ENCODE measurements at regions not wholly inside any gene's neighbourhood (a gene's known extent, or its start where the extent isn't known, plus 50 kb on each side); places are given as distances from the start of the nearest gene placed in this dataset.

DNA sequence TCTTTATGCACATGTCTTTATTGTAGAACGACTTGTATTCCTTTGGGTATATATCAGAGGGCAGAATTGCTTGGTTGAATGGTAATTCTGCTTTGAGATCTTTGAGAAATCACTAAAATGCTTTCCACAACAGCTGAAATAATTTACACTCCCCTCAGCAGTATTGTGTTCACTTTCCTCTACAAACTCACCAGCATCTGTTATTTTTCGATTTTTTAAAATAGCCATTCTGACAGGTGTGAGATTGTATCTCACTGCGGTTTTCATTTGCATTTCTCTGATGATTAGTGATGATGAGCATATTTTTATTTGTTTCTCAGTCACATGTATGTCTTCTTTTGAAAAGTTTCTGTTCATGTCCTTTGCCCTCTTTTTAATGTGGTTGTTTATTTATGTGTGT is 459.8 kb downstream of the PABPC4L start:
- peaks cover 0 to 5% (median 0%) of the 10 kb centered on the region in 4 donors for H3K9me3 ChIP-seq (ENCODE audit: control insufficient read depth in 4 of 4, low read length in 3 of 4)
- no peaks in the 10 kb centered on the region for H3K4me1 ChIP-seq (ENCODE audit: control insufficient read depth in 4 of 4, insufficient read depth in 4 of 4, low read length in 3 of 4)
- H3K4me3 ChIP-seq (ENCODE audit: low read depth in 1 of 3, low read length in 3 of 3) = no peak overlapping the region
- TF ChIP-seq RXRA (IDR thresholded peaks at IDR 0.05) (no peak), HNF4G (IDR thresholded peaks at IDR 0.05) (no peak), RAD21 (IDR thresholded peaks at IDR 0.05) (no peak), NR2F2 (IDR thresholded peaks at IDR 0.05) (no peak)
- TF ChIP-seq, protein P1, sequence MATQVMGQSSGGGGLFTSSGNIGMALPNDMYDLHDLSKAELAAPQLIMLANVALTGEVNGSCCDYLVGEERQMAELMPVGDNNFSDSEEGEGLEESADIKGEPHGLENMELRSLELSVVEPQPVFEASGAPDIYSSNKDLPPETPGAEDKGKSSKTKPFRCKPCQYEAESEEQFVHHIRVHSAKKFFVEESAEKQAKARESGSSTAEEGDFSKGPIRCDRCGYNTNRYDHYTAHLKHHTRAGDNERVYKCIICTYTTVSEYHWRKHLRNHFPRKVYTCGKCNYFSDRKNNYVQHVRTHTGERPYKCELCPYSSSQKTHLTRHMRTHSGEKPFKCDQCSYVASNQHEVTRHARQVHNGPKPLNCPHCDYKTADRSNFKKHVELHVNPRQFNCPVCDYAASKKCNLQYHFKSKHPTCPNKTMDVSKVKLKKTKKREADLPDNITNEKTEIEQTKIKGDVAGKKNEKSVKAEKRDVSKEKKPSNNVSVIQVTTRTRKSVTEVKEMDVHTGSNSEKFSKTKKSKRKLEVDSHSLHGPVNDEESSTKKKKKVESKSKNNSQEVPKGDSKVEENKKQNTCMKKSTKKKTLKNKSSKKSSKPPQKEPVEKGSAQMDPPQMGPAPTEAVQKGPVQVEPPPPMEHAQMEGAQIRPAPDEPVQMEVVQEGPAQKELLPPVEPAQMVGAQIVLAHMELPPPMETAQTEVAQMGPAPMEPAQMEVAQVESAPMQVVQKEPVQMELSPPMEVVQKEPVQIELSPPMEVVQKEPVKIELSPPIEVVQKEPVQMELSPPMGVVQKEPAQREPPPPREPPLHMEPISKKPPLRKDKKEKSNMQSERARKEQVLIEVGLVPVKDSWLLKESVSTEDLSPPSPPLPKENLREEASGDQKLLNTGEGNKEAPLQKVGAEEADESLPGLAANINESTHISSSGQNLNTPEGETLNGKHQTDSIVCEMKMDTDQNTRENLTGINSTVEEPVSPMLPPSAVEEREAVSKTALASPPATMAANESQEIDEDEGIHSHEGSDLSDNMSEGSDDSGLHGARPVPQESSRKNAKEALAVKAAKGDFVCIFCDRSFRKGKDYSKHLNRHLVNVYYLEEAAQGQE (IDR thresholded peaks at IDR 0.05) = no peak
- TF ChIP-seq, protein P2, sequence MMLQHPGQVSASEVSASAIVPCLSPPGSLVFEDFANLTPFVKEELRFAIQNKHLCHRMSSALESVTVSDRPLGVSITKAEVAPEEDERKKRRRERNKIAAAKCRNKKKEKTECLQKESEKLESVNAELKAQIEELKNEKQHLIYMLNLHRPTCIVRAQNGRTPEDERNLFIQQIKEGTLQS (IDR thresholded peaks at IDR 0.05) = no peak
- TF ChIP-seq, protein P3, sequence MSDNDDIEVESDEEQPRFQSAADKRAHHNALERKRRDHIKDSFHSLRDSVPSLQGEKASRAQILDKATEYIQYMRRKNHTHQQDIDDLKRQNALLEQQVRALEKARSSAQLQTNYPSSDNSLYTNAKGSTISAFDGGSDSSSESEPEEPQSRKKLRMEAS (IDR thresholded peaks at IDR 0.05) = no peak
- H3K36me3 ChIP-seq (ENCODE audit: control insufficient read depth in 4 of 4, insufficient read depth in 3 of 4, low read depth in 1 of 4, low read length in 3 of 4) = no peaks in the 10 kb centered on the region
- H3K27ac ChIP-seq (ENCODE audit: low read depth in 1 of 2, low read length in 2 of 2) = no peak overlapping the region
- WGBS = 69% methylated on average over 3 of the region's 3 CpGs
- no peaks in the 10 kb centered on the region for H3K27me3 ChIP-seq (ENCODE audit: control insufficient read depth in 4 of 4, insufficient read depth in 4 of 4, low read length in 3 of 4)
- H3K9ac ChIP-seq (ENCODE audit: low read depth in 1 of 2, low read length in 2 of 2) = no peak overlapping the region
- no peak for DNase-seq (ENCODE audit: low spot score)

DNA sequence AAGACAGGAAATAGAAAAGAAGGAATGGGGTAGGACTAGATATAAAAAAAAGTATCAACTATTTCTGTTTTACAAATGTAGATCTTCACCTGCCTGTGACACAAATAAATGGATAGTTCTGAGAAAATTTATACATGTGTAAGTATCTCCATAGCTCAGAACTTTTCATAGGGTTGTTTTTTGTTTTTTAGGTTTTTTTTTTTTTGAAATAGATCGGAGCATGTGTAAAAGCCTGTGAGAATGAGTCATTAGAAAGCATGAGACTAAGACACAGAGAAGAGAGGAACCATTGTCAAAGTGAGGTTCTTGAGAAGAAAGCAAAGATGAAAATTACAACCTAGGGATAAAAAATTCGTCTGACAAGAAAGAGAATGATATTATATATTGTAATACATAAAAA is 481.6 kb downstream of the PABPC4L start:
- Histone ChIP-seq H3K27ac (ENCODE audit: low read depth in 1 of 2, low read length in 2 of 2) (no peak overlapping the region), H3K4me3 (ENCODE audit: low read depth in 1 of 3, low read length in 3 of 3) (no peak overlapping the region), H3K36me3 (ENCODE audit: control insufficient read depth in 4 of 4, insufficient read depth in 3 of 4, low read depth in 1 of 4, low read length in 3 of 4) (no peaks in the 10 kb centered on the region), H3K4me1 (ENCODE audit: control insufficient read depth in 4 of 4, insufficient read depth in 4 of 4, low read length in 3 of 4) (no peaks in the 10 kb centered on the region), H3K9me3 (ENCODE audit: control insufficient read depth in 4 of 4, low read length in 3 of 4) (no peaks in the 10 kb centered on the region), H3K27me3 (ENCODE audit: control insufficient read depth in 4 of 4, insufficient read depth in 4 of 4, low read length in 3 of 4) (no peaks in the 10 kb centered on the region), H3K9ac (ENCODE audit: low read depth in 1 of 2, low read length in 2 of 2) (no peak overlapping the region)
- no peak for DNase-seq (ENCODE audit: low spot score)
- WGBS = 53% methylated on average over 2 of the region's 2 CpGs
- TF ChIP-seq NR2F2 (IDR thresholded peaks at IDR 0.05) = no peak
- no peak for TF ChIP-seq SP1 (IDR thresholded peaks at IDR 0.05)
- TF ChIP-seq EGR1 (IDR thresholded peaks at IDR 0.05; ENCODE audit: low read depth in 2 of 2) = no peak
- TF ChIP-seq, protein P2 (IDR thresholded peaks at IDR 0.05) = no peak
- no peak for TF ChIP-seq FOXA1 (IDR thresholded peaks at IDR 0.05)
- TF ChIP-seq RXRA (IDR thresholded peaks at IDR 0.05) = no peak
- TF ChIP-seq, protein P4, sequence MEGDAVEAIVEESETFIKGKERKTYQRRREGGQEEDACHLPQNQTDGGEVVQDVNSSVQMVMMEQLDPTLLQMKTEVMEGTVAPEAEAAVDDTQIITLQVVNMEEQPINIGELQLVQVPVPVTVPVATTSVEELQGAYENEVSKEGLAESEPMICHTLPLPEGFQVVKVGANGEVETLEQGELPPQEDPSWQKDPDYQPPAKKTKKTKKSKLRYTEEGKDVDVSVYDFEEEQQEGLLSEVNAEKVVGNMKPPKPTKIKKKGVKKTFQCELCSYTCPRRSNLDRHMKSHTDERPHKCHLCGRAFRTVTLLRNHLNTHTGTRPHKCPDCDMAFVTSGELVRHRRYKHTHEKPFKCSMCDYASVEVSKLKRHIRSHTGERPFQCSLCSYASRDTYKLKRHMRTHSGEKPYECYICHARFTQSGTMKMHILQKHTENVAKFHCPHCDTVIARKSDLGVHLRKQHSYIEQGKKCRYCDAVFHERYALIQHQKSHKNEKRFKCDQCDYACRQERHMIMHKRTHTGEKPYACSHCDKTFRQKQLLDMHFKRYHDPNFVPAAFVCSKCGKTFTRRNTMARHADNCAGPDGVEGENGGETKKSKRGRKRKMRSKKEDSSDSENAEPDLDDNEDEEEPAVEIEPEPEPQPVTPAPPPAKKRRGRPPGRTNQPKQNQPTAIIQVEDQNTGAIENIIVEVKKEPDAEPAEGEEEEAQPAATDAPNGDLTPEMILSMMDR (IDR thresholded peaks at IDR 0.05; ENCODE audit: low read depth, low read length, missing input control) = no peak
- TF ChIP-seq, protein P1 (IDR thresholded peaks at IDR 0.05) = no peak
